K562 (cell line): ENCODE measurements at regions not wholly inside any gene's neighbourhood (a gene's known extent, or its start where the extent isn't known, plus 50 kb on each side); places are given as distances from the start of the nearest gene placed in this dataset.

Source experiments
- ARID2 ChIP-seq: fragments of 450-650 bp; IDR thresholded peaks from 2 replicates; pipeline ENCODE4 v1.6.1; 2017; ENCODE audit warnings: antibody characterized with exemption, mild to moderate bottlenecking
- CC2D1A ChIP-seq: fragments of 450-650 bp; IDR thresholded peaks from 2 replicates; pipeline ENCODE4 v1.6.1; 2017; ENCODE audit warnings: mild to moderate bottlenecking
- CEBPB ChIP-seq: fragments of 450-650 bp; IDR thresholded peaks from 2 replicates; pipeline ENCODE4 v1.6.1; 2016; ENCODE audit warnings: missing genetic modification characterization, missing compliant biosample characterization
- DACH1 ChIP-seq: fragments of 450-650 bp; IDR thresholded peaks from 2 replicates; pipeline ENCODE4 v1.6.1; 2018; ENCODE audit not compliant: partially characterized antibody
- ETV1 ChIP-seq: fragments of 450-650 bp; conservative IDR thresholded peaks from 2 replicates; pipeline ENCODE4 v1.6.1; 2016; ENCODE audit warnings: missing genetic modification characterization, control low read depth, low read depth, missing compliant biosample characterization
- GTF2E2 ChIP-seq: fragments of 200-800 bp; sonication (Bioruptor generic); IDR thresholded peaks from 2 replicates; pipeline ENCODE4 v1.6.1; 2016; ENCODE audit warnings: missing genetic modification characterization, missing compliant biosample characterization
- KLF16 ChIP-seq: IDR thresholded peaks from 2 replicates; pipeline ENCODE4 v1.6.1; 2016; ENCODE audit warnings: antibody characterized with exemption
- MEIS2 ChIP-seq: fragments of 450-650 bp; IDR thresholded peaks from 2 replicates; pipeline ENCODE4 v1.6.1; 2014; ENCODE audit warnings: mild to moderate bottlenecking; ENCODE audit not compliant: partially characterized antibody
- NCOA1 ChIP-seq: fragments of 450-650 bp; IDR thresholded peaks from 2 replicates; pipeline ENCODE4 v1.6.1; 2016; ENCODE audit warnings: low read depth
- PHF20 ChIP-seq: fragments of 450-650 bp; IDR thresholded peaks from 2 replicates; pipeline ENCODE4 v1.6.1; 2018; ENCODE audit not compliant: partially characterized antibody
- PHF21A ChIP-seq: fragments of 450-650 bp; IDR thresholded peaks from 2 replicates; pipeline ENCODE4 v1.6.1; 2017; ENCODE audit warnings: low read depth, borderline replicate concordance
- PKNOX1 ChIP-seq: fragments of 450-650 bp; IDR thresholded peaks from 2 replicates; pipeline ENCODE4 v1.6.1; 2016
- PRMT5 ChIP-seq: sonication (generic); formaldehyde crosslinking; IDR thresholded peaks from 2 replicates; pipeline ENCODE4 v1.5.0; 2020; ENCODE audit warnings: missing genetic modification reagents
- PTRF ChIP-seq: fragments of 450-650 bp; IDR thresholded peaks from 2 replicates; pipeline ENCODE4 v1.6.1; 2016; ENCODE audit warnings: mild to moderate bottlenecking, missing genetic modification characterization, missing compliant biosample characterization
- TAF15 ChIP-seq: fragments of 200-400 bp; formaldehyde crosslinking; IDR thresholded peaks from 2 replicates; pipeline ENCODE4 v1.6.1; 2017; ENCODE audit warnings: mild to moderate bottlenecking, low read depth, low read length, moderate library complexity
- TCF3 ChIP-seq: sonication (generic); formaldehyde crosslinking; IDR thresholded peaks from 2 replicates; pipeline ENCODE4 v1.4.0; 2020; ENCODE audit warnings: mild to moderate bottlenecking, missing genetic modification reagents
- TFE3 ChIP-seq: fragments of 450-650 bp; formaldehyde crosslinking; IDR thresholded peaks from 2 replicates; pipeline ENCODE4 v1.4.0; 2020; ENCODE audit warnings: mild to moderate bottlenecking, mixed read lengths
- THRAP3 ChIP-seq: fragments of 450-650 bp; IDR thresholded peaks from 2 replicates; pipeline ENCODE4 v1.6.1; 2016; ENCODE audit warnings: mild to moderate bottlenecking, inconsistent platforms, borderline replicate concordance
- ZNF124 ChIP-seq: sonication (generic); formaldehyde crosslinking; IDR thresholded peaks from 2 replicates; pipeline ENCODE4 v1.8.1; 2022; ENCODE audit warnings: missing genetic modification reagents
- ZNF274 ChIP-seq: IDR thresholded peaks from 2 replicates; pipeline ENCODE4 v1.6.1; 2011; ENCODE audit warnings: low read depth, mild to moderate bottlenecking, low read length, moderate library complexity, borderline replicate concordance
- ZNF407 ChIP-seq: fragments of 450-650 bp; IDR thresholded peaks from 2 replicates; pipeline ENCODE4 v1.6.1; 2016; ENCODE audit warnings: low read depth

GRCh38 chr2:12451726-12452125 lies 265.0 kb upstream of the TRIB2 start (continued):
- TF ChIP-seq ZNF407 (no peak), PHF21A (no peak), NCOA1 (peak; percentile 56; the same call in 1 of the 2 replicates), PKNOX1 (0 out of 2 replicates have a peak, but pooled peaks have one; percentile 10), CEBPB (peak; percentile 16; the same call in 1 of the 2 replicates), PHF20 (no peak), DACH1 (no peak), THRAP3 (no peak), ZNF274 (no peak), CC2D1A (peak; percentile 59; the same call in 1 of the 2 replicates), TCF3 (CRISPR knock-in tag) (peak; percentile 90), PRMT5 (no peak), PTRF (no peak), ZNF124 (CRISPR knock-in tag) (no peak), ETV1 (tag) (0 out of 2 replicates have a peak, but pooled peaks have one; percentile 21), MEIS2 (peak; percentile 40), GTF2E2 (tag) (no peak), ARID2 (no peak), KLF16 (peak; percentile 86), TAF15 (no peak), TFE3 (CRISPR knock-in tag) (no peak)
